HG03108 (cell line): ENCODE measurements at regions not wholly inside any gene's neighbourhood (a gene's known extent, or its start where the extent isn't known, plus 50 kb on each side); places are given as distances from the start of the nearest gene placed in this dataset.
"Not testable (repeated sequence)": the region's sequence is repeated elsewhere in the genome, so short reads cannot be mapped to it uniquely, and the experiment has no call there.

Experiments used
- ATAC-seq: cut with Tn5 transposase; IDR thresholded peaks from one replicate; pipeline ENCODE4 v1.9.1; 2021; ENCODE audit warnings: moderate library complexity; ENCODE audit not compliant: unreplicated experiment

GRCh38 chr16:31581065-31581464 lies 53.4 kb downstream of the AHSP start:
- ATAC-seq: not testable (repeated sequence)

GRCh38 chr16:31601737-31602384 lies 74.2 kb downstream of the AHSP start:
- ATAC-seq: not testable (repeated sequence)

GRCh38 chr16:31618130-31618529 lies 90.4 kb downstream of the AHSP start:
- ATAC-seq: no peak

- no peak for ATAC-seq
Observed at GRCh38 chr16:31636433-31636832, 108.7 kb downstream of the AHSP start.

- ATAC-seq: no peak
Observed at GRCh38 chr16:31641279-31641678, 113.6 kb downstream of the AHSP start.

GRCh38 chr16:31655674-31656073 lies 128.0 kb downstream of the AHSP start:
- ATAC-seq: not testable (repeated sequence)

- no peak for ATAC-seq
Observed at GRCh38 chr16:31664683-31665482, 137.2 kb downstream of the AHSP start.

GRCh38 chr16:31674686-31675085 lies 147.0 kb downstream of the AHSP start:
- no peak for ATAC-seq

GRCh38 chr16:31676731-31677130 lies 149.0 kb downstream of the AHSP start:
- no peak for ATAC-seq

GRCh38 chr16:31678649-31679325 lies 151.1 kb downstream of the AHSP start:
- ATAC-seq: no peak

GRCh38 chr16:31689331-31689730 lies 161.6 kb downstream of the AHSP start:
- not testable (repeated sequence) for ATAC-seq

- not testable (repeated sequence) for ATAC-seq
Observed at GRCh38 chr16:31692338-31692737, 164.6 kb downstream of the AHSP start.

- ATAC-seq: no peak
Observed at GRCh38 chr16:31693733-31694132, 166.0 kb downstream of the AHSP start.

- no peak for ATAC-seq
Observed at GRCh38 chr16:31694461-31694860, 166.8 kb downstream of the AHSP start.

GRCh38 chr16:31695667-31696066 lies 168.0 kb downstream of the AHSP start:
- ATAC-seq: peak; percentile 44

GRCh38 chr16:31696968-31697743 lies 169.5 kb downstream of the AHSP start:
- no peak for ATAC-seq

GRCh38 chr16:31697744-31698125 lies 170.0 kb downstream of the AHSP start:
- no peak for ATAC-seq

- no peak for ATAC-seq
Observed at GRCh38 chr16:31698901-31699300, 171.2 kb downstream of the AHSP start.

- no peak for ATAC-seq
Observed at GRCh38 chr16:31699601-31700000, 171.9 kb downstream of the AHSP start.

GRCh38 chr16:31700200-31700529 lies 172.5 kb downstream of the AHSP start:
- ATAC-seq: no peak
